Glomerular visceral epithelial cell (primary cell): ENCODE measurements at regions not wholly inside any gene's neighbourhood (a gene's known extent, or its start where the extent isn't known, plus 50 kb on each side); places are given as distances from the start of the nearest gene placed in this dataset.
"Not testable (repeated sequence)": the region's sequence is repeated elsewhere in the genome, so short reads cannot be mapped to it uniquely, and the experiment has no call there.

Source experiments
- DNase-seq: peaks from one replicate; pipeline ENCODE4 v3.0.0-alpha.2; 2016; ENCODE audit errors: extremely low spot score

DNA sequence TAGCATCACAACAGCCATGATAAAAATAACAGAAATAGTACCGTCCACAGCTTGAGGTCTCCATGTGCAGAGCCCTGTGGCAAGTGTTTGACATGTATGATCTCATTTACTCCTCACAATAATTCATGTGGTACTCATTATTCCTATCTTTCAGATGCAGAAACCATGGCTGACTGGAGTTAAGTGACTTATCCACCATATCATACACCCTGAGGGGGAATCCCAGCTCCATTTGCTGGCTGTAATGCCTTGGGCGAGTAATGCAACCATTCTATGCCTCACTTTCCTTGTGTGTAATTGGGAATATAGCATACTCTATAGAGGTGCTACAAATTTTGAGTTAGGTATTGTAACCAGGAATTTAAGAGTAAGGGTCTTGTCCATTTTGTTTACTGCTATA lies 347.0 kb upstream of the CLINT1 start:
- DNase-seq: no peak

- no peak for DNase-seq
These were observed 344.3 kb upstream of the CLINT1 start for GRCh38 chr5:158203261-158203660.

GRCh38 chr5:158202801-158203200 lies 343.9 kb upstream of the CLINT1 start:
- no peak for DNase-seq

DNA sequence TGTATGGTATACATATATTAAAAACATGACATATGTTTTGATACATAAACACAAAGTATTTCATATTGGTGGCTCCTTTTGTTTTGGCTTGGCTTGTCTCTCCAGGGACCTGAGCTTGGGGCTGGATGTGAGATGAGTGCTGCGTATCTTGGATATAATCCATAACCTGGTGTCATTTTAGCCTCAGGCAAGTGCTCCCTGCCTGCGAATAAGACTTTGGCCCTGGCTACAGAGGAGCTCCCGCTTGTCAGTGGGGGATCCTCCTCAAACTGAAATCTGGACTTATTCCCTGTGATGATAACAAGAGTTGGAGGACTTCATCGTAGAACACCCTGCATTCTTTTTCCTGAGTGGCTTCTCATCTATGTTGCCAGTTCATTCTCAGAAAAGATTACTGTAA lies 341.7 kb upstream of the CLINT1 start:
- no peak for DNase-seq

- DNase-seq: no peak
These were observed 339.7 kb upstream of the CLINT1 start for GRCh38 chr5:158198636-158199035.

- no peak for DNase-seq
These were observed 336.7 kb upstream of the CLINT1 start for GRCh38 chr5:158195416-158196210.

GRCh38 chr5:158194561-158194976 lies 335.6 kb upstream of the CLINT1 start:
- no peak for DNase-seq

DNA sequence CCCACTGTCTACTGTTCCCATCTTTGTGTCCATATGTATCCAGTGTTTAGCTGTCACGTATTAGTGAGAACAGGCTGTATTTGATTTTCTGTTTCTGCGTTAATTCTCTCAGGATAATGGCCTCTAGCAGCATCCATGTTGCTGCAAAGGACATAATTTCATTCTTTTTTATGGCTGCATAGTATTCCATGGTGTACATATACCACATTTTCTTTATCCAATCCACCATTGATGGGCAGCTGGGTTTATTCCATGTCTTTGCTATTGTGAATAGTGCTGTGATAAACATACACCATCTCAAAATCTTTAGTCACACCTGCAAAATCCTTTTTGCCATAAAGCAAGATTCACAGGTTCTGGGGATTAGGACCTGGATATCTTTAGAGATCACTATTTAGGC lies 334.4 kb upstream of the CLINT1 start:
- DNase-seq: not testable (repeated sequence)

DNA sequence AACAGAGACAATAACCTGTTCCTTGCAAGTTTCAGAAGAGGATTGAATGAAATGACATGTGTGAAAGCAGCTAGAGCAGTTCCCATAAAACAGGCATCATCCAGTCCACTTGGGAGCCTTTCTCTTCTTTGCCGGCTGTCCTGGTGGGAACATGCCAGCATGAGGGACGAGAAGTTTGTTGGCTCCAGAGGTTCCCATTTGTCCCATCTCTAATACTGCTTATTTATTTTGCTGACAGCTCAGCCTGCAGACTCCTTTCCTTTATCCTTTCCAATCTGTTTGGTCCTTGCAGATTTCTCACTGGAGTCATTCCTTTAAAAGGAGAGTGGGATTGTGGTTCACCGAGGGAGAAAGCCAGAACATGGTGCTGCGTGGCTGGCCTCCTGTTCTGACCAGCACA lies 321.5 kb upstream of the CLINT1 start:
- DNase-seq: no peak

DNA sequence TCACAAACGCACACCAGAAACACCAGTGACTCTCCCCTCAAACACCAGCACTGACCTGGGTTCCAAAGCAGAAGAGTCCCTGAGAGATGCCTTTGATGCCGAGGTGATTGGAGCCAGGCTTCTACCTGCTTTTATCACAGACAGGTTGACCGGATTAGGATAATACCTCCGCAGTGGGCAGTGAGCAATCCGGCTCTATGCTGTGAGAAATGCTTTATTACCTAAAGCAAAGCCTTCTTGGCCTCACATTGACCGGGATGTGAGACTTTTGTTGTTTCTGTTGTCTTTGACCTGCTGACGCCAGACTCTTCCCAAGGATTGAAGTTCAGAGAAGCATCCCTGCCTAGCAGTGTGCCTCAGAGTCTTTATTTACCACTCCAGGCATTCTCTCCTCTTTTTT lies 320.3 kb upstream of the CLINT1 start:
- DNase-seq: no peak

DNA sequence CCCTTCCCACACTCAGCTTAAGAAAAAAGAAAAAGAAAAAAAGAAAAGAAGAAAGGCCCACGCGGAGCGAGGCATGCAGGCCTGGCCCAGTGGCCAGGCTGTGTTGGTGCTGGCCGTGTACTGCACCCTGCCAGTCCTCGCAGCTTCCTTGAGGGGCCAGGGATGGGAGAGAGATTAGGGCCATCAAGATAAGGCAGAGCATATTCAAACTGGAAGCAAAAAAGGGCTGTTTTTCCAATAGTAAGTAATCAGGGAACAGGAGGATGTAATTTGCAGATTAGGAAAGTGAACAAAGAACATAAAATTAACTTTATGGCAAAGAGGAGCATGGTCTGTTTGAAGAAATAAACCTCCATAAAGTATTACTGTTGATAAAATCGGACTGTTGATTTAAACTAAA lies 319.6 kb upstream of the CLINT1 start:
- no peak for DNase-seq

DNA sequence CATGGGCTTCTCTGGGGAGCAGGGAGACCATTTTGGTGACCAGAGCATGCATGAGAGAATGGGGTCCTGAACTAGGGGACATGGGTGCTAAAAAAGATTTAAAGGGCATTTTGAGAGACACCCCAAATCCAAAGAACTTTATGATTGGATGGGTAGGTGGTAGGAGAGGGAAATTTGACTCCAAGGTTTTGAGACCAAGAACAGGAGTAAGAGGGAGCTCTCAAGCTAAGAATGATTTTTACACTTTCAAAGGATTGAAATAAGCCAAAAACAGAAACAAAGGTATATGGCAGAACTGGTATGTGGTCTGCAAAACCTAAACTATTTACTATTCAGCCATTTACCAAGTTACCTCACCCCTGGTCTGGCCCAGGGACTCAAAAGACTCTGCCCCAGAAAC lies 318.2 kb upstream of the CLINT1 start:
- DNase-seq: no peak

DNA sequence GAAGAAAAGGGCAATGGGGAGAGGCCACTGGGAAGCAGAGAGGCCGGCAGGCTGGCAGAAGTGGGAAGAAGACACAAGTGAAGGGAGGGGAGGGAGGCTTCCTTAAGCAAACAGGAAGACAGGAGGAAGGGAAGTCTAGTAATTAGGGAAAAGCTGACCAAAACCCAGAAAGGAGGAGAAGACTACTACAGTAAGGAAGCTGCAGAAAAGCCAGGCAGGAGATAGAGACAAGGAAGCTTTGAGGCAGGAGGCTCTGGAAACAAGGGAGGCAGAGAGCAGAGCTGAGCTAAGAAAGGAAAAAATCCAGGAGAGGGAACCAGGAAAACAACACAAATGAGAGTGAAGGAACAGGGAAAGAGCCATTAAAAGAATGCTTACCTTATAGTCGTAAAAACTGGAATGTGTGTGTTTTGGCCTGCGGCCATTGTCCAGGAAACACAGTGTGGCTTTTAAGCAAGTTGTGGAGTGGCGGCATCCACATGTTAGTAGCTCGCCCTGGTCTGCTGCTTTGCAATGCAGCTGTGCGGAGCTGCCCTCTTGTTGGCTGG lies 317.1 kb upstream of the CLINT1 start:
- DNase-seq: peak; percentile 39

- DNase-seq: peak; percentile 67
These were observed 316.2 kb upstream of the CLINT1 start for GRCh38 chr5:158174918-158175851.

GRCh38 chr5:158174026-158174425 lies 315.1 kb upstream of the CLINT1 start:
- no peak for DNase-seq

GRCh38 chr5:158172005-158172404 lies 313.1 kb upstream of the CLINT1 start:
- DNase-seq: no peak

DNA sequence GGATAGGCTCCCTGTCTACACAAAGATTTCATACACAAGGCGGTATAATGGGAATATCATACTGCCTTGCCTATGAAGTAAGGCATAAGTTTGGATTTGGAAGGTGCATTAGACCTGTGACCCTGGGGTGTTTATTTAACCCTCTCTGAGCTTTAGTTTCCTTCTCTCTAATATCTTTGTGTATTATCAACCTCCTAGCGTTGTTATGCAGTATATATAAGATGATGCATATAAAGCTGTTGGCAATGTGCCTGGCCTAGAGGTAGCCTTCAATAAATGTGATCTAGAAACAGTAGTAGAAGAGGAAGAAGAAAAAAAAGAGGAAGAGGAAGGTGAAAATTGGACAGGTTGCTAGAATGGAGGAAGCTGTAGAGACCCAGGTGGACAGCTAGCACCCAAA lies 311.6 kb upstream of the CLINT1 start:
- DNase-seq: no peak

DNA sequence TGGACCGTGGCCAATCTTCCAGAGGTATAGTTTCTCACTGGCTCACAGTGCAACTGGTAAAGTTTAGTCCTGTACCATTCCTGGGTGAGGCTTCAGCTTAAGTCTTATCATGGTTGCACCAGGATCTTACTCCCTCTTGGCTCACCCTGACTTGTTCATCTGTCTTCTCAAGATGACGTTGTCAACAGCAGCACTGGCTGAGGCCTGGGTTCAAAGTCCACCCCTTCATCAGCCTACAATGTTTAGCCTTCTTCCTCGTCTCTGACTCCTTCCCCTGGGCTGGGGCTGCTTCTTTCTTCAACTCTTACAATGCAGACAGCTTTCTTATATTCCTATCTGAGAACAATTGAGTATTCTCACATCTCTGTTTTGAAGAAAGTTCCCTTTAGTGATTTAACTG lies 311.1 kb upstream of the CLINT1 start:
- DNase-seq: no peak

DNA sequence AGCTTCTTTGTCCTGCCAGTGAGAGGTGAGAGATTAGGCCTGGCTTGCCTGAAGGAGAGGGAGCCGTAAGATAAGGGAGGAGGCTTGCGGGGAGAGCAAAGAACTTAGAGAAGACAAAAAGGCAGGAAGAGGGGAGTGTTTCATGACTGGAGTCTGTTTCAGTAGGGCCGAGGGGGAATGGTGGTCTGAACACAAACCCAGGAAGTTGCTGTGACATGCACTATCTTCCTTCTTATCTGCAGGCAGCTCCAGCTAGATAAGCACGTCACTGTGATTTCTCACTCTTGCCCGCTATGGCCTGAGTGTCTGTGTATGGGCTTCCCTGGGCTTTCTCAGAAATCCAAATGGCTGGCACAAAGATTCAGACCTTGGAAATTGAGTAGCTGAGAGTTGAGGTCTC lies 307.5 kb upstream of the CLINT1 start:
- DNase-seq: no peak

DNA sequence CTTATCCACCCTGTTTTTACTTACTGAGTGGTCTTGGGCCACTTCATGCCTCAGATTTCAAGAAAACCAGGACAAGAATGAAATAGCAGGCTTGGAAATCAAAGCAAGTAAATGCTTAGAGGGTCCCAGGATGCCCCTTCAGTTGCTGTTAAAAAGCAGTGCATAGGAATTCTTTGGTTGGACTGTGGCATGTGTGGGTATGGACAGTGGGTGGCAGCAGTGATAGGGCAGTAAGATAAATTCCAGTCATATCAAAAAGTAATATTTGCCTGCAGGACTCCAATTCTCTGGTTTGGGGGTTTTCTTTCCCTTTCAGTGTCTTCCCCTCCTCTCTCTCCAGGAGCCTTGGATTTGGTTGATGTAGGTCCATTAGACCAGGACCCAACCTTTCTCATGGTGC lies 306.7 kb upstream of the CLINT1 start:
- DNase-seq: no peak

- no peak for DNase-seq
These were observed 305.5 kb upstream of the CLINT1 start for GRCh38 chr5:158164296-158165047.
